Heart left ventricle (tissue), 13 donors: ENCODE measurements at regions not wholly inside any gene's neighbourhood (a gene's known extent, or its start where the extent isn't known, plus 50 kb on each side); places are given as distances from the start of the nearest gene placed in this dataset.
"Not testable (repeated sequence)": the region's sequence is repeated elsewhere in the genome, so short reads cannot be mapped to it uniquely, and the experiment has no call there.

Experiments
- CTCF ChIP-seq, 12 donors: fragments of 200-600 bp; sonication (generic) in 4 of 12; IDR thresholded peaks; one replicate each; pipeline versions ENCODE4 v1.5.0 to v1.8.0; 2018 to 2022; ENCODE audit warnings: antibody characterized with exemption in 12 of 12, mild to moderate bottlenecking in 5 of 12
- POLR2A ChIP-seq, 2 donors: fragments of 450-650 bp; IDR thresholded peaks; one replicate each; pipeline ENCODE4 v1.6.1; 2017; ENCODE audit warnings: antibody characterized with exemption in 2 of 2, mild to moderate bottlenecking in 2 of 2, moderate library complexity in 2 of 2
- donor health status: ischemic (EF 13 %, LVEDD 7.1; RV severe dilation, severe dysfunction).
- donor health status: DM: no; HTN: yes; CAD: no.
- donor health status: DM: no; HTN: no; CAD: no.
- donor health status: ischemic (EF 25% LVEDD 6.9; RV normal size, moderate dysfunction).
- donor health status: ischemic (EF 25% LVEDD 5.7; RV mildly dilated, moderate dysfunction).
- donor health status: ischemic (EF 35%, LVEDD 5.7; RV mildly dilated, moderate dysfunction).
- donor health status: nonischemic (EF 11% LVEDD 7.7; RV severe dilation, severe dysfunction).
- donor health status: DM: yes; HTN: yes; CAD: no.
- donor health status: PGD.
- donor health status: ischemic (EF 29% LVEDD 5.4; RV normal size, mild dysfunction).
- donor health status: nonischemic (EF 23%, LVEDD 6.1; RV moderate dilation, normal function).

GRCh38 chr9:41787951-41788350, 341.3 kb downstream of the CNTNAP3B start:
- not testable (repeated sequence) for TF ChIP-seq CTCF, POLR2A (IDR thresholded peaks at IDR 0.05)
